Skeletal muscle tissue (tissue), 3 donors: ENCODE measurements at regions not wholly inside any gene's neighbourhood (a gene's known extent, or its start where the extent isn't known, plus 50 kb on each side); places are given as distances from the start of the nearest gene placed in this dataset.
"Not testable (repeated sequence)": the region's sequence is repeated elsewhere in the genome, so short reads cannot be mapped to it uniquely, and the experiment has no call there.

Source experiments
- H3K27ac ChIP-seq: one replicate; pipeline ENCODE4 v1.7.0; 2013; ENCODE audit warnings: mild to moderate bottlenecking, low read depth, low read length, inconsistent platforms
- H3K27me3 ChIP-seq, 3 donors: one replicate each; pipeline ENCODE4 v1.7.0; 2013; ENCODE audit warnings: low read length in 3 of 3; ENCODE audit not compliant: control insufficient read depth in 3 of 3, insufficient read depth in 3 of 3
- H3K36me3 ChIP-seq, 3 donors: one replicate each; pipeline ENCODE4 v1.7.0; 2013; ENCODE audit warnings: low read length in 3 of 3; ENCODE audit not compliant: control insufficient read depth in 3 of 3, insufficient read depth in 3 of 3
- H3K4me1 ChIP-seq, 3 donors: one replicate each; pipeline ENCODE4 v1.7.0; 2013; ENCODE audit warnings: low read length in 3 of 3, mild to moderate bottlenecking in 3 of 3; ENCODE audit not compliant: control insufficient read depth in 3 of 3, insufficient read depth in 3 of 3
- H3K4me3 ChIP-seq, 3 donors: one replicate each; pipeline ENCODE4 v1.7.0; 2013; ENCODE audit warnings: low read length in 3 of 3
- H3K9ac ChIP-seq, 3 donors: one replicate each; pipeline ENCODE4 v1.7.0; 2013; ENCODE audit warnings: low read length in 3 of 3, mild to moderate bottlenecking in 3 of 3, moderate library complexity in 2 of 3, low read depth in 1 of 3
- H3K9me3 ChIP-seq, 3 donors: one replicate each; pipeline ENCODE4 v1.7.0; 2013; ENCODE audit warnings: low read length in 3 of 3; ENCODE audit not compliant: control insufficient read depth in 3 of 3
- donor health status: Osteomylitis.

DNA sequence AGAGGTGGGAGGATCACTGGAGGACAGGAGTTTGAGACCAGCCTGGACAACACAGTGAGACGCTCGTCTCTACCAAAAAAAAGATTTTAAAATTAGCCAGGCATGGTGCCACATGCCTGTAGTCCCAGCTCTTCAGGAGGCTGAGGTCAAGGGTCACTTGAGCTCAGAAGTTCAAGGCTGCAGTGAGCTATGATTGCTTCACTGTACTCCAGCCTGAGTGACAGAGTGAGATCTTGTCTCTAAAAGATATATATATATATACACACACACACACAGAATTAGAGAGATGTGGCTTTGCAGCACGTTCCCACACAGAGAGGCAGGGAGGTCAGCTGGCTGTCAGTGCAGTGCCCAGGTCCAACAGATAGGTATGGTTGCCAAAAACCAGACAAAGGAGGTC lies 363.4 kb downstream of the BCL2L11 start:
- not testable (repeated sequence) for H3K27ac ChIP-seq, H3K4me3 ChIP-seq, H3K4me1 ChIP-seq, H3K36me3 ChIP-seq, H3K9me3 ChIP-seq, H3K27me3 ChIP-seq, H3K9ac ChIP-seq

DNA sequence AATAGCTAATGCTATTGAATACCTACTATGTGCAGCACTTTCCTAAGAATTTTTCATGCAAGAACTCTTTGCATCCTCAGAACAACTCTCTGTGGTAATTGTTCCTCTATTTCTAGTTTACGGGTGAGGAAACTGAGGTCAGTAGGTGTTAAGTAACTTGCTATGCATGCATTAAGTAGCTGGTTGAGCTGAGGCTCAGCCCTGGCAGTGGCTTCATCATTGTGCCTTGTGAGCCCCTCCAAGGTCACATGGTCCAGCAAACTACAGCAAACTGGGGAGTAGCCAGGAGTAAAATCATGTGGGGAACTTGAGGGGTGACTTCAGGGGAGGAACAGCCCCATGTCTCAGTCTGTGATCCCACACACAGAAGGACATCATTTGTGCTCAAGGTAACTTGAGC lies 365.2 kb downstream of the BCL2L11 start:
- not testable (repeated sequence) for H3K4me3 ChIP-seq, H3K27me3 ChIP-seq, H3K36me3 ChIP-seq, H3K9me3 ChIP-seq, H3K9ac ChIP-seq, H3K27ac ChIP-seq, H3K4me1 ChIP-seq

DNA sequence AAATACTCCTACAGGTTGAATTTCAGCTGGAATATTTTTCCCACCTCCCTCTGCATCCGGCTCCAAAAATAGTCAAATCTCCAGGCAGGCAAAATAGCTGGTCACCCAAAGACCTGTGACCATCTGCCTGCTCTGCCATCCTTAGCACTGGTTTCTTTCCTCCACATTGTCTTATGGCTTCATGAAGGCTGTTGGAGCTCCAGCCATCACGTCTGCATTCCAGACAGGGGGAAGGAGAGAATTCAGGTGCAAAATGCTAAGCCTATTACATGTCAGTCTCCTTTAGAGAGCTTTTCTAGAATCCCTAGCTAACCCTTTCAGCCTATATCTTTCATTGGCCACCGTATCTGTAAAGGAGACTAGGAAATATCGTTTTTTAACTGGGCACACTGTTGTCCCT lies 367.7 kb downstream of the BCL2L11 start:
- H3K4me1 ChIP-seq, H3K27me3 ChIP-seq, H3K36me3 ChIP-seq, H3K27ac ChIP-seq, H3K9me3 ChIP-seq, H3K9ac ChIP-seq, H3K4me3 ChIP-seq: not testable (repeated sequence)

DNA sequence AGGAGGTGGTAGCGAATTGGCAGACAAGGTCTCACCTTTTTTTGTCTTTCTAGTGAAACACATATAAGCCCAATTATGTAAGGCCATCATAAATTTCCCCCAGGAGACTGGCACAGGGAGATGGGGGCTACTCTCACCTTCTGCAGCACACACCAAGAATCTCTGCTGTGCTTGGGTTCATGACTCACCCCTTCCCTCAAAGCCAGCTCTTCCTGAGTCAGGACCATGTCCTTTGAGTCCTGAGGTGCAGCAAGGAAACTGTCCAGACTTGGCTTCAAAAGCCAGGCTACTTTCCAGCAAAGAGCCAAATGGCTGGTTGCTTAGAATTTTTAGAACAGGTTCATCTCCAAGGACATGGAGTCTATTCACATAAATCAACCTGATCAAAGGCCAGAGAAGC lies 368.7 kb downstream of the BCL2L11 start:
- H3K4me3 ChIP-seq, H3K9ac ChIP-seq, H3K9me3 ChIP-seq: not testable (repeated sequence)

DNA sequence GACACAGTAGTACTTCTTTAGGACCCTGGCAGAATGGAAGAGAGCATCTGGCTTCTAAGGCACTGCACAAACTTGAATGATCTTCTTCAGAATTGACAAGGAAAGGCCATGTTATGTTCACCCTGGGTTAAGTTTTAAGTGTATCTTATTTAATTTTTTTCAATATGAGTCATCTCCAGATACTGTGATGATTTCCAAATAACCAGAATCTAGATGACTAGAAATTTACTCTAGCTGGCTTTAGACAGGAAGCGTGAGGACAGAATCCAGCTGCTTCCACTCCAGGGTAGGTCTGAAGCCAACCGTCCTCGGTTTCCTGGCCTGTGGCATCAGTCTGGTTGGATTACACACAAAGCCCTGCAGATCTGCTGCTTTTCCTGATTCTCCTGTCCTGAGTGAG lies 370.5 kb downstream of the BCL2L11 start:
- not testable (repeated sequence) for H3K4me1 ChIP-seq, H3K9ac ChIP-seq, H3K4me3 ChIP-seq, H3K27me3 ChIP-seq, H3K27ac ChIP-seq, H3K36me3 ChIP-seq, H3K9me3 ChIP-seq

More for the DNA sequence above, 368.7 kb downstream of the BCL2L11 start:
- not testable (repeated sequence) for H3K27me3 ChIP-seq, H3K36me3 ChIP-seq, H3K27ac ChIP-seq, H3K4me1 ChIP-seq

DNA sequence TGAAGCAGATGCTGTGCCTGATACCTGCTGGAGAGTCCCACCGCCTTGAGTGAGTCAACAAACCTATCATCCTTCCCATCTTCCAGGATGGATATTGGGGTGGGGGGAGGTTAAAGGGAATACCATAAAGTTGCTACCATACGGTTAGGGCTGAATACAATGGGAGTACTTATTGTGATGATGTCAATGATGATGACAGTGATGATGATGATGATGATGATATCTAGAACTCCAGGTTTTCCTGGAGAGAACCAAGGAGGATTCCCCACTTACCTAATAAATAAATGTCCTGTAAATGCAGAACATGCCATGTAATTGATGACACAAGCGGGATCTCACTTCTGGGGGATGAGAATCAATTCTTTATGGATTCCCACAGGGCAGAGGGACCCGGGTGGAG lies 370.9 kb downstream of the BCL2L11 start:
- H3K27me3 ChIP-seq, H3K36me3 ChIP-seq, H3K4me1 ChIP-seq, H3K9ac ChIP-seq, H3K9me3 ChIP-seq, H3K27ac ChIP-seq, H3K4me3 ChIP-seq: not testable (repeated sequence)

DNA sequence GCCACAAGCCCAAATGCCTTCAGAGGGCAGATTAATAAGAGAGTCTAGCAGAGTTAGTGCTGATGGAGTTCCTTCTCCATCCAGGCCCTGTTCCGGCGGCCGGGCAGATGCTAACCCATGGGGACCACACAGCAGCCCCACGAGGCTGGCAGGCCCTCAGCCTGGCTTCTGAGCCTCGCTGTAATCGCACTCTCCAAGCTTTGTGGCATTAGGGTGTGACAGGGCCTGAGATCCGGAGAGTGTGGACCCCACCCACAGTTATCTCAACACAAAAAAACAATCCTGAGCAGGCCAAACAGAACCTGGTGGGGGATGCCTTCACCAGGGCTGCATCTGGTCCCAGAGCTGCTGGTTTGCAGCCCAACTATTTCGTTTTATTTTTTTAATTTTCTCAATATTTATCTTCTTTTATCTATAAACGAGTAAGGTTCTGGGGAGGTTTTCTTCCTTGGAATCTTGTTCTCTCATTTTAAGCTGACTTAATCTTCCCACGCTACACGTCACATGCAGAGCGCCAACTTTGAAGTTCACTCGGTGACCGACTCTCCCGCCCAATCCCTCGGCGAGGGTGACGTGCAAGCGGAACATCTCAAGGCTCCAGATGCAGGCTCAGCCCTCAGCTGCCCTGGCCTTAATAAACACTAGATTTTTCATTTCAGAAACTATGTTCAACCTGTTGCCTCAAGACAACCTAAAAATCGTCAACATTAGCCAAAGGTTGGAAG lies 372.4 kb downstream of the BCL2L11 start:
- Histone ChIP-seq H3K4me3 (peak overlapping the region in 1 of 3 donors; percentile 43), H3K27ac (peak overlapping the region; percentile 51), H3K9ac (peak overlapping the region in 1 of 3 donors; percentile 50)
- not testable (repeated sequence) for H3K4me1 ChIP-seq, H3K27me3 ChIP-seq, H3K36me3 ChIP-seq, H3K9me3 ChIP-seq

DNA sequence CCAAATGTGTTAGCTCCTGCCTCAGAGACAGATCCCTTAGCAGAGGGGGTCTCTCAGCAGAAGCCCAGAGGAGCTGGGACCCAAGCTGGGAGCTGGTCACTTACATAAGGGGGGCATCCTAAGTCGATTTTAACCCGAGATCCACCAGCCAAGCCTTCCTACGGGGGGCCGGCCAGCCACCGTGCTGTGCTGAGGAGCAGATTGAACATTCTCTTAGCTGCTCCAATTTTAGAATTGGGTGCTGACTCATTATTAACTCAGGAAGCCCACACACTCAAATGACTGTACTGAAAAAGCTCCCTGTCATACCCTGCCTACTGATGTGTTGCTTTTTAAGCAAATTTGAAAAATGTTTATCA lies 373.0 kb downstream of the BCL2L11 start:
- H3K27me3 ChIP-seq, H3K9me3 ChIP-seq, H3K36me3 ChIP-seq, H3K4me1 ChIP-seq: not testable (repeated sequence)
- peak overlapping the region; percentile 51 for H3K27ac ChIP-seq
- peak overlapping the region in 1 of 3 donors; percentile 50 for H3K9ac ChIP-seq
- peak overlapping the region in 1 of 3 donors; percentile 43 for H3K4me3 ChIP-seq

DNA sequence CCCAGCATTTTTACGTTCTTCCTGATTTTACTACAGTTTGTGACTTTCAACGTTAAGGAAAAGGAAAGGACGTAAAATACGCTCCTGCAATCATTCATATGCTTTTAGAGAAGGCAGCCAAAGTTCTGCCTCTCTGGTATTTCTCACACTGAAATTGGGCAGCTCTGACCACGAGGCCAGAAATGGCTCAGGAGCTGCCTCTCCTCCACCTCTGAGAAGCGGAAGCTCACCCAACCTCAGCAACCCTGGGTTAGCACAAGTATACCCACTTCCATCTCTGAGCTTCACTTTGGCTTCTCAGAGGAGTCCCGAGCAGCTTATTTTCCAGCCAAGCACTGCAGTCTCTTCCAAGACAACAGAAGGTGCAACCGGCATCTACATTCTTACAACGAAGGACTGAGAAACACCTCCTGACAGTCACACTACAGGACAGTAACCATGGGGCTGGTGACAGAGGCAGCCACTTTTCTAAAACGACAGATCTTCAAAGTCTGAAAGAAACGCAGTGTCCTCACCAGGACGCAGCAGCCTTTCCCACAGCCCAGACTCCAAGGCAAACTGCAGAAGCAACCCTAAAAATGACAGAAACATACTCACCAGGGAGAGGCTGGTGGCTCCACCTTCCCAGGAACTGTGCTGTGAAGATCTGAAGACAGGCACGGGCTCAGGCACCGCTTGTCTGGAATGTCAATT lies 373.7 kb downstream of the BCL2L11 start:
- Histone ChIP-seq H3K4me3 (peak overlapping the region in 2 of 3 donors; percentile 36 to 46), H3K27ac (peak overlapping the region; percentile 62)
- H3K27me3 ChIP-seq: not testable (repeated sequence)

DNA sequence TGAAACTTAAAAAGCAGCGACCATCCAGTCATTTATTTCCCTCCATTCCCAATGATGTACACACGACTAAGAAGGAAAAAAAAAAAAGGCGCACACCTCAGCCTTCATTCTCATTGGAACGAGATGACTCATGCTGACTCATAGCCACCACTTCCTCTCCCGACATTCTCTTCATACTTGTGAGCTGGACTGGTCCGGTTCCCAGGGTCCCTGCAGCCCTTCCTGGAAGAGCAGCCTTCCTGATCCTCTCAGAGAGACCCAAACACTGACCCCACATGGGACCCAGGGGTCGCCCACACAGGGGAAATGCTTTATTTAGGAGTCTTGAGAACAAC lies 374.2 kb downstream of the BCL2L11 start:
- peak overlapping the region in 2 of 3 donors; percentile 36 to 46 for H3K4me3 ChIP-seq
- H3K9me3 ChIP-seq, H3K36me3 ChIP-seq, H3K27me3 ChIP-seq, H3K9ac ChIP-seq, H3K4me1 ChIP-seq: not testable (repeated sequence)
- H3K27ac ChIP-seq: peak overlapping the region; percentile 62

More for the DNA sequence above, 373.7 kb downstream of the BCL2L11 start:
- H3K9ac ChIP-seq, H3K36me3 ChIP-seq, H3K4me1 ChIP-seq, H3K9me3 ChIP-seq: not testable (repeated sequence)
